ENCODE measurements at regions not wholly inside any gene's neighbourhood (a gene's known extent, or its start where the extent isn't known, plus 50 kb on each side); places are given as distances from the start of the nearest gene placed in this dataset.

DNA sequence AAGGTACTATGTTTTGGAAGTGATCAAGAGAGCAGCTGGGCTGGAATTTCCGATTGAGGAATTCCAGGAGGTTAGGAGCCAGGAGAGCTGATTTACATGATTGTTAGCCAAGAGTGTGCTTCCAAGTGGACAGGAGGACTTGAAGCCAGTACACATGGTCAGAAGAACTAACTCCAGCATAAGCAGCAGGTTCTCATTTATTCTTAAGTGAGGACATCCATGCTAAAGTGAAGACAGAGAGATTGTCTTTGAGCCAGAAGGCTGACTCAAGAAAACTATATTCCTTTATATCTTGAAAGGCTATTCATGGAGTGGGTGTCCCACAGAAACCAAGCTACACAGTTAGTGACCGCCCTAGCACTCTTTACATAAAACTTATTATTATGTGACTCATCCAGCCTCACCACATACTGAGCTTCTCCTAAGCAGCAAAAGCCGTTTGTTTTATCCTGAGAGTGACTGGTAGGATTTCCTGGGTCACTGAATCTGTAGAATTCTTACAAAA is 56.7 kb upstream of the SEMA3A start:
- no peak for DNase-seq (ENCODE audit: extremely low read depth, insufficient read length)
- TF ChIP-seq, protein P1, sequence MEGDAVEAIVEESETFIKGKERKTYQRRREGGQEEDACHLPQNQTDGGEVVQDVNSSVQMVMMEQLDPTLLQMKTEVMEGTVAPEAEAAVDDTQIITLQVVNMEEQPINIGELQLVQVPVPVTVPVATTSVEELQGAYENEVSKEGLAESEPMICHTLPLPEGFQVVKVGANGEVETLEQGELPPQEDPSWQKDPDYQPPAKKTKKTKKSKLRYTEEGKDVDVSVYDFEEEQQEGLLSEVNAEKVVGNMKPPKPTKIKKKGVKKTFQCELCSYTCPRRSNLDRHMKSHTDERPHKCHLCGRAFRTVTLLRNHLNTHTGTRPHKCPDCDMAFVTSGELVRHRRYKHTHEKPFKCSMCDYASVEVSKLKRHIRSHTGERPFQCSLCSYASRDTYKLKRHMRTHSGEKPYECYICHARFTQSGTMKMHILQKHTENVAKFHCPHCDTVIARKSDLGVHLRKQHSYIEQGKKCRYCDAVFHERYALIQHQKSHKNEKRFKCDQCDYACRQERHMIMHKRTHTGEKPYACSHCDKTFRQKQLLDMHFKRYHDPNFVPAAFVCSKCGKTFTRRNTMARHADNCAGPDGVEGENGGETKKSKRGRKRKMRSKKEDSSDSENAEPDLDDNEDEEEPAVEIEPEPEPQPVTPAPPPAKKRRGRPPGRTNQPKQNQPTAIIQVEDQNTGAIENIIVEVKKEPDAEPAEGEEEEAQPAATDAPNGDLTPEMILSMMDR (IDR thresholded peaks at IDR 0.05; ENCODE audit: insufficient read depth, low read length, poor library complexity, severe bottlenecking): no peak
- Histone ChIP-seq H3K27me3 (replicated peaks; ENCODE audit: control insufficient read depth, insufficient read depth, low read length) (no peaks in the 10 kb centered on the region), H3K36me3 (ENCODE audit: control insufficient read depth, insufficient read depth, low read length) (no peaks in the 10 kb centered on the region), H3K4me3 (replicated peaks; ENCODE audit: low read depth, low read length) (no peak overlapping the region)

DNA sequence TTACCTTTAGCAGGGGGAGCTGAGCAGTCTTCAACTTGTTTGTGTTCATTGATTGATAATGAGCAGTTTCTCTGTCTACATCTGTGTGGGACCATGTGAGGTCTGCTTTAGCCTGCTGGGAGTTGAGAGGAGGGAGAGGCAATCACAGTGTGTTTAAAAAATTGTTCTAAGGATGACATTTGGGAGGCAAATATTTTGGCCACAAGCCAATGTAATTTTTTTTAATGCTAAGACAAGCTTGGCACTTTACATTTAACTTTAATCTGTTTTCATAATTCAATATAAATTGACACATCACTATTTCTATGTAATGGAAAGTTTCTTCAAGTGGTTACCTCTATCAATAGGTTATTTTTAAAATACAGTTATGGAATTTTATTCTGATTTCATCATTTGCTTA is 55.9 kb upstream of the SEMA3A start:
- H3K27me3 ChIP-seq (replicated peaks; ENCODE audit: control insufficient read depth, insufficient read depth, low read length): no peaks in the 10 kb centered on the region
- H3K36me3 ChIP-seq (ENCODE audit: control insufficient read depth, insufficient read depth, low read length): no peaks in the 10 kb centered on the region
- TF ChIP-seq, protein P1 (IDR thresholded peaks at IDR 0.05; ENCODE audit: insufficient read depth, low read length, poor library complexity, severe bottlenecking): no peak
- no peak for DNase-seq (ENCODE audit: extremely low read depth, insufficient read length)
- no peak overlapping the region for H3K4me3 ChIP-seq (replicated peaks; ENCODE audit: low read depth, low read length)

DNA sequence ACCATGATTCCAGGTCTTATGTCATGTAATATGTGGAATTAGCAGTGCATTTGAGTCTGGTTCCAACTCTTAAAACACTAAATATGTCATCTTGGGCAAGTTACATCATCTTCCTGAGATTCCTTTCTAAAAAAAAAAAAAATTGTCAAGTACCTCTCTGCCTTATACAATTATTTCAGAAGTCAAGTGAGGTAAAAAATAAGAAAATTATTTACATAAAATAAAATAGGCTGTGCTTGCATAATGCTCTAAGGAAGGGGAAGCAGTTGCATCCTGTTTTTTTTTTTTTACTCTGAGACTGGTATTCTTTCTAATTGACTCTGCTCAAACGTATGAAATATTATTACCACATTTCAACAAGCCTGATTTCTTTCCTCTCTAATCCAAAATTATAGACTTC is 55.1 kb upstream of the SEMA3A start:
- DNase-seq (ENCODE audit: extremely low read depth, insufficient read length): no peak
- Histone ChIP-seq H3K27me3 (replicated peaks; ENCODE audit: control insufficient read depth, insufficient read depth, low read length) (no peaks in the 10 kb centered on the region), H3K36me3 (ENCODE audit: control insufficient read depth, insufficient read depth, low read length) (no peaks in the 10 kb centered on the region), H3K4me3 (replicated peaks; ENCODE audit: low read depth, low read length) (no peak overlapping the region)
- TF ChIP-seq, protein P1 (IDR thresholded peaks at IDR 0.05; ENCODE audit: insufficient read depth, low read length, poor library complexity, severe bottlenecking): no peak

DNA sequence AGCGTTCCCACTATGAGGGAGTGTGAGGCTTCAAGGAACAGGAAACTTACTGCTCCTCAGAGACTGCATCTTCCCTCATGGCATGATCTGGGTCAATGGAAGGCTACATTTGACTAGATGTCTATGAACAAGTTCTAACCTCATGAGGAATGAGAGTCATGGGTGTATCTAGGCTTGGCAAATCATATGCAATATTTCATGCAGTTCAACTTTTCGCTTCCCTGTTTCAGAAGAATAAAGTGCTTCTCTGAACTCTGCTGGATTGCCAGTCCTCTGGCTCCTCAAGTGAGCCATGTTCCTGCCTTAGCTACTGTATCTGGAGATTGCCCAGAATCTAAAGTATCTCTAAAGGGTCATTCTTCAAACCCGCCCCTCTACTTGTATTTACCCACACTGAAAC is 54.3 kb upstream of the SEMA3A start:
- Histone ChIP-seq H3K4me3 (replicated peaks; ENCODE audit: low read depth, low read length) (no peak overlapping the region), H3K36me3 (ENCODE audit: control insufficient read depth, insufficient read depth, low read length) (no peaks in the 10 kb centered on the region), H3K27me3 (replicated peaks; ENCODE audit: control insufficient read depth, insufficient read depth, low read length) (no peaks in the 10 kb centered on the region)
- DNase-seq (ENCODE audit: extremely low read depth, insufficient read length): no peak
- TF ChIP-seq, protein P1 (IDR thresholded peaks at IDR 0.05; ENCODE audit: insufficient read depth, low read length, poor library complexity, severe bottlenecking): no peak

DNA sequence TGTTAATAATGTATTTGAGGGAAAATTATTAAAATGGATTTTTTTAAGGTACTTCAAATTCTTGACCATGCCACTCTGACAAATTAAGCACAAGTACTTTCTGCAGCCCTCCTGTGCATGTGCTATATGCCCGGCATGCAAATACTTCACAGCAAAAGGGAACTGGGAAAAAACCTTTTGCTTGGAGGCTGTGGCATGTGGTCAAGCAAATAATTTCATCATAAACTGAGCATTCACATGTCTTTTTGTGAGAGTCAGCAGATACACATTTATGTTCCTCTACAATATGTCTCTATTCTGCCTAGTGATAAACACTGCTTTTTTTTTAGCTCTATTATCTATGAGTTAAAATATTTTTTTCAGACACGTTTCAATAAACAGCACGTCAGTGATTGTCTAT is 53.7 kb upstream of the SEMA3A start:
- no peak overlapping the region for H3K4me3 ChIP-seq (replicated peaks; ENCODE audit: low read depth, low read length)
- no peak for DNase-seq (ENCODE audit: extremely low read depth, insufficient read length)
- H3K27me3 ChIP-seq (replicated peaks; ENCODE audit: control insufficient read depth, insufficient read depth, low read length): no peaks in the 10 kb centered on the region
- TF ChIP-seq, protein P1 (IDR thresholded peaks at IDR 0.05; ENCODE audit: insufficient read depth, low read length, poor library complexity, severe bottlenecking): no peak
- H3K36me3 ChIP-seq (ENCODE audit: control insufficient read depth, insufficient read depth, low read length): no peaks in the 10 kb centered on the region

DNA sequence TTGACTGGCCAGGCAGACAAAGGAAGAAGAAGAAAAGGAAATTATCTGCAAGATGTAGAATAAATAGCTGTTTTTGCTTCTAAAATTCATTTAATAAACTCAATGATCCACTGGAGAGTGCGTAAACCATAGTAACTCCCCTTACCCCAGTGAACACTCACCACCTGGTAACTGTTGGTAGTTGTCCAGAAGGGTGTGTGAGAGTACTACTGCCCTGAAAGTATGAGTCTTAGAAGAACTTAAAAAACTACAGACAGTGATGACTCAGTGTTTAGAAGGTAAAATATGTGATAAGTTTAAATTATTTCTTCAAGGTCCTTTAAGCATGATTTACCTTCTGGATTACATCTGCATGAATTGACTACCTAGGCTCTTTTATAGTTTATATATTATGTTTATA is 53.0 kb upstream of the SEMA3A start:
- H3K4me3 ChIP-seq (replicated peaks; ENCODE audit: low read depth, low read length): no peak overlapping the region
- TF ChIP-seq, protein P1 (IDR thresholded peaks at IDR 0.05; ENCODE audit: insufficient read depth, low read length, poor library complexity, severe bottlenecking): peak; percentile 8
- no peaks in the 10 kb centered on the region for H3K36me3 ChIP-seq (ENCODE audit: control insufficient read depth, insufficient read depth, low read length)
- no peak for DNase-seq (ENCODE audit: extremely low read depth, insufficient read length)
- H3K27me3 ChIP-seq (replicated peaks; ENCODE audit: control insufficient read depth, insufficient read depth, low read length): no peaks in the 10 kb centered on the region
